ENCODE measurements at regions not wholly inside any gene's neighbourhood (a gene's known extent, or its start where the extent isn't known, plus 50 kb on each side); places are given as distances from the start of the nearest gene placed in this dataset.

GRCh38 chr2:152875701-152876695 lies 157.6 kb downstream of the ARL6IP6 start:
- TF ChIP-seq ZNF274 (IDR thresholded peaks at IDR 0.05; ENCODE audit: low read depth, low read length) (no peak), MAX (IDR thresholded peaks at IDR 0.05) (no peak), POLR2AphosphoS5 (IDR thresholded peaks at IDR 0.05; ENCODE audit: low read depth, low read length) (no peak)
- Histone ChIP-seq H2AFZ (ENCODE audit: low read depth, low read length, poor library complexity, severe bottlenecking) (no peak overlapping the region), H3K4me3 (replicated peaks in 1 of 2; ENCODE audit: low read depth in 1 of 2, low read length in 2 of 2) (no peak overlapping the region), H3K9me2 (ENCODE audit: insufficient read depth) (no peaks in the 10 kb centered on the region), H3K9ac (ENCODE audit: low read length) (no peak overlapping the region), H3K79me2 (ENCODE audit: insufficient read depth, low read length) (no peaks in the 10 kb centered on the region), H3K4me2 (ENCODE audit: low read length) (no peak overlapping the region), H3K27me3 (ENCODE audit: insufficient read depth, low read length) (no peaks in the 10 kb centered on the region), H3K9me3 (ENCODE audit: control insufficient read depth in 1 of 2, insufficient read depth in 1 of 2, low read depth in 1 of 2, low read length in 2 of 2) (no peaks in the 10 kb centered on the region), H3K27ac (ENCODE audit: low read depth, low read length) (no peak overlapping the region), H3K4me1 (ENCODE audit: control insufficient read depth in 1 of 2, insufficient read depth in 2 of 2, low read length in 2 of 2) (no peaks in the 10 kb centered on the region), H4K20me1 (ENCODE audit: insufficient read depth) (no peaks in the 10 kb centered on the region), H3K36me3 (ENCODE audit: control insufficient read depth in 1 of 2, insufficient read depth in 2 of 2, low read length in 2 of 2) (no peaks in the 10 kb centered on the region)
- RAD21 ChIA-PET (ENCODE audit: low non-redundant PET in 1 of 2, low total read pairs in 2 of 2, uncharacterized antibody in 2 of 2, unreplicated experiment in 2 of 2) = no interaction called here
- intact Hi-C loops (cut with micrococcal nuclease) = no loop called here
- POLR2A ChIA-PET = no interaction called here
- no TSS peak for BruUV-seq (replicated peaks)
- CTCF ChIA-PET = no interaction called here
- ATAC-seq = no peak
- no peak for DNase-seq (ENCODE audit: low read depth, low spot score)

- Histone ChIP-seq H3K4me3 (replicated peaks in 1 of 2; ENCODE audit: low read depth in 1 of 2, low read length in 2 of 2) (no peak overlapping the region), H4K20me1 (ENCODE audit: insufficient read depth) (no peaks in the 10 kb centered on the region), H3K9me2 (ENCODE audit: insufficient read depth) (no peaks in the 10 kb centered on the region), H3K9me3 (ENCODE audit: control insufficient read depth in 1 of 2, insufficient read depth in 1 of 2, low read depth in 1 of 2, low read length in 2 of 2) (no peaks in the 10 kb centered on the region), H3K27ac (ENCODE audit: low read depth, low read length) (no peak overlapping the region), H3K27me3 (ENCODE audit: insufficient read depth, low read length) (no peaks in the 10 kb centered on the region), H3K9ac (ENCODE audit: low read length) (no peak overlapping the region), H3K4me1 (ENCODE audit: control insufficient read depth in 1 of 2, insufficient read depth in 2 of 2, low read length in 2 of 2) (no peaks in the 10 kb centered on the region), H3K36me3 (ENCODE audit: control insufficient read depth in 1 of 2, insufficient read depth in 2 of 2, low read length in 2 of 2) (no peaks in the 10 kb centered on the region), H3K4me2 (ENCODE audit: low read length) (no peak overlapping the region), H3K79me2 (ENCODE audit: insufficient read depth, low read length) (no peaks in the 10 kb centered on the region), H2AFZ (ENCODE audit: low read depth, low read length, poor library complexity, severe bottlenecking) (no peak overlapping the region)
- ChIA-PET CTCF (no interaction called here), POLR2A (no interaction called here), RAD21 (ENCODE audit: low non-redundant PET in 1 of 2, low total read pairs in 2 of 2, uncharacterized antibody in 2 of 2, unreplicated experiment in 2 of 2) (no interaction called here)
- no TSS peak for BruUV-seq (replicated peaks)
- intact Hi-C loops (cut with micrococcal nuclease) = no loop called here
- no peak for TF ChIP-seq REST (IDR thresholded peaks at IDR 0.05; ENCODE audit: low read depth)
- TF ChIP-seq SRF (IDR thresholded peaks at IDR 0.05; ENCODE audit: low read depth) = no peak
- TF ChIP-seq TCF7L2 (IDR thresholded peaks at IDR 0.05; ENCODE audit: borderline replicate concordance, extremely low read depth, insufficient read depth, insufficient read length) = no peak
- no peak for TF ChIP-seq YY1 (IDR thresholded peaks at IDR 0.05; ENCODE audit: extremely low read depth, insufficient replicate concordance, low read depth, low read length)
- no peak for TF ChIP-seq SIN3A (IDR thresholded peaks at IDR 0.05; ENCODE audit: low read depth)
- TF ChIP-seq ELF1 (IDR thresholded peaks at IDR 0.05; ENCODE audit: borderline replicate concordance, low read depth) = no peak
- TF ChIP-seq POLR2AphosphoS5 (IDR thresholded peaks at IDR 0.05; ENCODE audit: low read depth, low read length) = no peak
- TF ChIP-seq ZNF274 (IDR thresholded peaks at IDR 0.05; ENCODE audit: low read depth, low read length) = no peak
- TF ChIP-seq POLR2A (IDR thresholded peaks at IDR 0.05; ENCODE audit: borderline replicate concordance, extremely low read depth, insufficient read depth, insufficient read length) = no peak
- TF ChIP-seq JUND (IDR thresholded peaks at IDR 0.05) = no peak
- no peak for TF ChIP-seq SP1 (IDR thresholded peaks at IDR 0.05; ENCODE audit: low read depth)
- no peak for TF ChIP-seq ZBTB33 (IDR thresholded peaks at IDR 0.05; ENCODE audit: extremely low read depth, insufficient replicate concordance, low read length)
- no peak for DNase-seq (ENCODE audit: low read depth, low spot score)
- ATAC-seq = no peak
Measured at GRCh38 chr2:152874955-152875354, 156.5 kb downstream of the ARL6IP6 start.

Measured in HCT116 (cell line).